ENCODE measurements at regions not wholly inside any gene's neighbourhood (a gene's known extent, or its start where the extent isn't known, plus 50 kb on each side); places are given as distances from the start of the nearest gene placed in this dataset.

- Mint-ChIP-seq H3K27me3 (ENCODE audit: low read depth) (no peaks in the 10 kb centered on the region), H3K27ac (no peak overlapping the region), H3K9me3 (peaks cover 23% of the 10 kb centered on the region), H3K4me1 (no peaks in the 10 kb centered on the region), H3K4me3 (no peak overlapping the region), H3K36me3 (no peaks in the 10 kb centered on the region)
- DNase-seq (ENCODE audit: low spot score in 2 of 2, unreplicated experiment in 2 of 2) = no peak
- no peak for TF ChIP-seq CTCF (IDR thresholded peaks at IDR 0.05; ENCODE audit: unreplicated experiment)
These were observed 70.5 kb upstream of the MAP3K4 start for GRCh38 chr6:160921095-160921494.

GRCh38 chr6:160926281-160927276 is 65.0 kb upstream of the MAP3K4 start:
- DNase-seq (ENCODE audit: low spot score in 2 of 2, unreplicated experiment in 2 of 2) = no peak
- Mint-ChIP-seq H3K4me1 (peaks cover 11% of the 10 kb centered on the region), H3K27me3 (ENCODE audit: low read depth) (peaks cover under 1% of the 10 kb centered on the region), H3K27ac (no peak overlapping the region), H3K9me3 (peaks cover 11% of the 10 kb centered on the region), H3K4me3 (no peak overlapping the region), H3K36me3 (no peaks in the 10 kb centered on the region)
- TF ChIP-seq CTCF (IDR thresholded peaks at IDR 0.05; ENCODE audit: unreplicated experiment) = no peak

GRCh38 chr6:160927416-160927815 is 64.2 kb upstream of the MAP3K4 start:
- H3K27me3 Mint-ChIP-seq (ENCODE audit: low read depth) = peaks cover 5% of the 10 kb centered on the region
- no peak for DNase-seq (ENCODE audit: low spot score in 2 of 2, unreplicated experiment in 2 of 2)
- H3K27ac Mint-ChIP-seq = no peak overlapping the region
- no peak overlapping the region for H3K4me3 Mint-ChIP-seq
- H3K4me1 Mint-ChIP-seq = peaks cover 11% of the 10 kb centered on the region
- no peak for TF ChIP-seq CTCF (IDR thresholded peaks at IDR 0.05; ENCODE audit: unreplicated experiment)
- no peaks in the 10 kb centered on the region for H3K36me3 Mint-ChIP-seq
- peaks cover 4% of the 10 kb centered on the region for H3K9me3 Mint-ChIP-seq

- Mint-ChIP-seq H3K4me1 (peaks cover 11% of the 10 kb centered on the region), H3K27me3 (ENCODE audit: low read depth) (peaks cover 5% of the 10 kb centered on the region), H3K9me3 (no peaks in the 10 kb centered on the region), H3K27ac (no peak overlapping the region), H3K4me3 (no peak overlapping the region), H3K36me3 (no peaks in the 10 kb centered on the region)
- DNase-seq (ENCODE audit: low spot score in 2 of 2, unreplicated experiment in 2 of 2) = no peak
- TF ChIP-seq CTCF (IDR thresholded peaks at IDR 0.05; ENCODE audit: unreplicated experiment) = no peak
These were observed 62.2 kb upstream of the MAP3K4 start for GRCh38 chr6:160929361-160929760.

GRCh38 chr6:160929831-160930230 is 61.7 kb upstream of the MAP3K4 start:
- peaks cover 5% of the 10 kb centered on the region for H3K27me3 Mint-ChIP-seq (ENCODE audit: low read depth)
- H3K36me3 Mint-ChIP-seq = no peaks in the 10 kb centered on the region
- H3K9me3 Mint-ChIP-seq = no peaks in the 10 kb centered on the region
- no peak overlapping the region for H3K27ac Mint-ChIP-seq
- no peak for TF ChIP-seq CTCF (IDR thresholded peaks at IDR 0.05; ENCODE audit: unreplicated experiment)
- no peak for DNase-seq (ENCODE audit: low spot score in 2 of 2, unreplicated experiment in 2 of 2)
- H3K4me1 Mint-ChIP-seq = peaks cover 11% of the 10 kb centered on the region
- H3K4me3 Mint-ChIP-seq = no peak overlapping the region

Data from mesothelial cell of epicardium (in vitro differentiated cells).